ENCODE measurements at regions not wholly inside any gene's neighbourhood (a gene's known extent, or its start where the extent isn't known, plus 50 kb on each side); places are given as distances from the start of the nearest gene placed in this dataset.
A peak's percentile ranks its signal among the peaks of the same experiment; 100 is the strongest.
"Not testable (repeated sequence)": the region's sequence is repeated elsewhere in the genome, so short reads cannot be mapped to it uniquely, and the experiment has no call there.

- DNase-seq (ENCODE audit: low read depth, low spot score), result no peak
Observed at GRCh38 chr1:121443001-121443540, 258.3 kb downstream of the SRGAP2C start.

DNA sequence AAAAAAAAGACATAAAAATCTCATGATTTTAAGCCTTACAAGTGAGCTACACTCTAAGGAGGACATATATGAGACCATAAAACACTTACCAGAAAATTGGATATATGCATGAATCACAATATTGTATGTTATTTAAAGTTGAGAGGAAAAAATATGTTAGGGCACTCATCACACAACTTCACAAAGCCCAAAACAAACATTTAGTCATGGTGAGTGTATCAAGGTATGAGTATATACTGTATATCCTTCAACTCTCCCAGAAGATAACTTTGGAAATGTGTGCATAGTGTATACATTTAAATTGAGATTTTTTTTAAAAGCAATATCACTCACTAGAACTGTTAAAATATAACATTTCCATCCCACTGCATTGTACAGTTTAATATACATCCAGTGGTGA lies 259.3 kb downstream of the SRGAP2C start:
- DNase-seq (ENCODE audit: low read depth, low spot score), result no peak

- no peak for DNase-seq (ENCODE audit: low read depth, low spot score)
Observed at GRCh38 chr1:121445679-121446078, 260.9 kb downstream of the SRGAP2C start.

DNA sequence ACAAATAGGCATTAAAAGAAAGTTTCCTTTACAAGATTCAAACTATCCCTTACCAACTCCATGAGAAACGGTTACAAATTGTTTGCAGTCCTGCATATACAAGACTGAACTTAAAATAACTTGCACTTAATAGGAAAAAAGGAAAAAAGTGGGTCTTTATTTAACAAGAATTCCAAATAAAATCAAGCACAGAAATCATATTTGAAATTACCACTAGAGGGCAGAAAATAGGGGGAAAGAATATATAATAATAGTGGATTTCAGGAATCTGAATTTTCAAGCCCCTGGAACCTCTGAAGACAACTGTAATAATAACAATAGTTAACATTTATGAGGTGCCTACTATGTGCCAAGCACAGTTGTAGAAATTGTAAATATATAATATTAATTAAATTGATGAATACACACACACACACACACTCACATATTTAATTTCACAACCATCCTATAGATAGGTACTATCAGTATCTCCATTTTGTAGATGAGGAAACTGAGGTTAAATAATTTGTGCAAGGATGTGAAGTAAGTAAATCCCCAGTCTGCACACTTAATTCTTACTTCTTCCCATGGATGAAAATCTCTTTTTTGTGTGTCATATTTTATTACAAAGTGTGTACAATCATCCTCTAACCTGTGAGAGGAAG lies 262.6 kb downstream of the SRGAP2C start:
- not testable (repeated sequence) for DNase-seq (ENCODE audit: low read depth, low spot score)

DNA sequence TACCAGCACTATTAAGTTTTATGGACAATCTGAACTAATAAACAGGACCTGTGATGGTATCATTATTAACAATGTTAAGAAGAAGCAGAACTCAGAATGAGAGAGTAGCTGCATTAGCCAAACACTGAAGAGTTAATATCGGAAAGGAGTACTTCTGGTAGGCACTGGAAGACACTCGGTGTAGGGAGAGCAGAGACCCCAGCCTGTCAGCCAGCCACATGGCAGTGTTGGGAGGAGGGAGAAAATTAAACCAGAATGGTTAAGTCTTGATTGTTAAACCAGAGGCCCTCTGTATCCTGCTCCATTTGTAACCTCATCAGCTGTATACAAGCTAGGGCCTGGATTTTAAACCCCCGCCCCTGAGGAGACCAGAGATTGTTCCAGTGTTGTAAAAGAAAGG lies 263.3 kb downstream of the SRGAP2C start:
- DNase-seq (ENCODE audit: low read depth, low spot score), result not testable (repeated sequence)

- DNase-seq (ENCODE audit: low read depth, low spot score), result no peak
Observed at GRCh38 chr1:121448851-121449250, 264.1 kb downstream of the SRGAP2C start.

DNA sequence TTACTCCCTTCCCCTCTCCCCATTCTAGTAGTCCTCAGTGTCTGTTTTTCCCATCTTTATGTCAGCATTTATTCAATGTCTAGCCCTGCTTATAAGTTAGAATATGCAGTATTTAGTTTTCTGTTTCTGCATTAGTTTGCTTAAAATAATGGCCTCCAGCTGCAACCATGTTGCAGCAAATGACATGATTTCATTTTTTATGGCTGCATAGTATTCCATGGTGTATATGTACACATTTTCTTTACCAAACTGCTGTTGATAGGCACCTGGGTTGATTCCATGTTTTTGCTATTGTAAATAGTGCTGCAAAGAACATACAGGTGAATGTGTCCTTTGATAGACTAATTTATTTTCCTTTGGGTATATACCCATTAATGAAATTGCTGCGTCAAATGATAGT lies 267.7 kb downstream of the SRGAP2C start:
- DNase-seq (ENCODE audit: low read depth, low spot score), result no peak

GRCh38 chr1:121458291-121459048 lies 273.7 kb downstream of the SRGAP2C start:
- no peak for DNase-seq (ENCODE audit: low read depth, low spot score)

GRCh38 chr1:121459235-121459634 lies 274.5 kb downstream of the SRGAP2C start:
- DNase-seq (ENCODE audit: low read depth, low spot score), result no peak

- DNase-seq (ENCODE audit: low read depth, low spot score), result not testable (repeated sequence)
Observed at GRCh38 chr1:121469395-121469794, 284.6 kb downstream of the SRGAP2C start.

DNA sequence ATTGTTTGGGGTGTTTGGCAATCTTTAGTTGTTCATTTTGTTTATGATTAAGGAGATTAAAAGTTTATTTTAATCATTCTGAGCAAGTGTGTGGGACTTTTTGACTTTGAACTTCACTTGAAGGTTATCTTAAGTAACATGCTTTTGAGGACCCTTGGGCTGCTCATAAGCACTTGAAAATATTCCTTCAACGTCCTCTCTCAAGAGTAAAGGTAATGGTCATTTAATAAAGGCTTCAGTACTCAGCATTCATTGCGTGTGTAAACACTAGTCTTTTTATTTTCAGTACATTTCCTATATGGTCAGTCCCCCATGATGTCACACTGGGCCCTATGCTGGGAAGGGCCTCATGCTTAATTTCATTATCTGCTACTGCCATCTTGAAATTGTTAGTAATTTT lies 285.6 kb downstream of the SRGAP2C start:
- DNase-seq (ENCODE audit: low read depth, low spot score), result not testable (repeated sequence)

GRCh38 chr1:121471523-121471922 lies 286.7 kb downstream of the SRGAP2C start:
- DNase-seq (ENCODE audit: low read depth, low spot score), result no peak

DNA sequence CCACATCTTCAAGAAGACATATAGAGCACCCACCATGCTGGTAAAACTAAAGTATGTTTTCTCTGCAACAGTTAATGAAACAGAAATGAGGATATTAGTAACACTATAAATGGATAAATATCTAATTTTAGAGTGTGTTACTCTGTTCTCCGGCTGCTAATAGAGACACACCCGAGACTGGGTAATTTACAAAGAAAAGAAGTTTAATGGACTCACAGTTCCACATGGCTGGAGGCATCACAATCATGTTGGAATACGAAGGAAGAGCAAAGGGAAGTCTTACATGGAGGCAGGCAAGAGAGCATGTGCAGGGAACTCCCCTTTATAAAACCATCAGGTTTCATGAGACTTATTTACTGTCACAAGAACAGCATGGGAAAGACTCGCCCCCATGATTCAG lies 287.2 kb downstream of the SRGAP2C start:
- no peak for DNase-seq (ENCODE audit: low read depth, low spot score)

- no peak for DNase-seq (ENCODE audit: low read depth, low spot score)
Observed at GRCh38 chr1:121483234-121483633, 298.5 kb downstream of the SRGAP2C start.

DNA sequence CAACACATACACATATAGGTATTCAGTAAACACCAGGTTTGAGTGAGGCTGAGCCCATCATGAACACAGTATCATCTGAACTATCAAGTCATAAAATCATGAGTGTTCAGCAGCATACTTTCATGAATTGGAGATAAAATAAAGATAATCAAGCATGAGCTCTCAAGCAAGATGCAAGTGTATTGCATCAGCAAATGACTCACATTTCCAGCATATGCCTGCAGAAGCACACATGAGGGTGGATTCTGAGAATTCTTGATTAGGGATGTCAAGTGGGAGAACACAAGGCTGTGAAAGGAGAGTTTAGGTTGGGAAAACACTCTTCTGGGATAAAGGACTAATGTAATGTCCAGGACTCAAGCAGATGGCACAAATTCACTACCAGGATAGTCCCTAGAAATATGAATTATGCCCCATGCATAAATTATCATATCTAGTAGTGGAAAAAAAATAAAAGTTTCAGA lies 299.2 kb downstream of the SRGAP2C start:
- peak; percentile 29 for DNase-seq (ENCODE audit: low read depth, low spot score)

DNA sequence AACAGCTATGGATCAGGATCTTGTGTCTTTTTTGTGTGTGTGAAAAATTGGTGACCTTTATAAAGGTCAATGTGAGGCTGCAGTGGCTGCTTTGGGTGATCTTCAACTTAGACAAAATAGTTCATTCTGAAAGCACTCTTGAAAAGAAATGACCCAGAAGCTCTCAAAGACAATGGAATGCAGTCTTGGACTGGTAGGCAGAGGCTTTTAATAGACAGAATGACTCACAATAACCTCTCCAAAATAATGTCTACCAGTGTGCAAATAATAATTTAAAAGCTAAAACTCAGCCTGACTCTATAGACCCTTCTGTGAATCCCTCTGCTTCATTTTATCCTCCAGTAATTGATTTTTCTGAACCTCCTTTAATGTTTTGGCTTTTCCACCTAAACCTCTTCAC lies 310.0 kb downstream of the SRGAP2C start:
- DNase-seq (ENCODE audit: low read depth, low spot score), result not testable (repeated sequence)

DNA sequence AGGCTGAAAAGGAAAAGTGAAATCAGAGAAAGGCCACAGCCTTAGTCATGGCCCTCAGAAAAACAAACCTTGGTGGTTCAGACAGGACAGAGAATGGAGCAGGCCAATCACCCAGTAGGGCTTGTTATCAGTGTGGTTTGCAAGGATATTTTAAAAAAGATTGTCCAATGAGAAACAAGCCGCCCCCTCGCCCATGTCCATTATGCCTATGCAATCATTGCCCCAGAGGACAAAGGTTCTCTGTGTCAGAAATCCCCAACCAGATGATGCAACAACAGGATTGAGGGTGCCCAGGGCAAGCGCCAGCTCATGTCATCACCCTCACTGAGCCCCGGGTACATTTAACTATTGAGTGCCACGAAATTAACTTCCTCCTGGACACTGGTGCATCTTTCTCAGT lies 326.7 kb downstream of the SRGAP2C start:
- peak; percentile 5 for DNase-seq (ENCODE audit: low read depth, low spot score)

- not testable (repeated sequence) for DNase-seq (ENCODE audit: low read depth, low spot score)
Observed at GRCh38 chr1:121511876-121512275, 327.1 kb downstream of the SRGAP2C start.

DNA sequence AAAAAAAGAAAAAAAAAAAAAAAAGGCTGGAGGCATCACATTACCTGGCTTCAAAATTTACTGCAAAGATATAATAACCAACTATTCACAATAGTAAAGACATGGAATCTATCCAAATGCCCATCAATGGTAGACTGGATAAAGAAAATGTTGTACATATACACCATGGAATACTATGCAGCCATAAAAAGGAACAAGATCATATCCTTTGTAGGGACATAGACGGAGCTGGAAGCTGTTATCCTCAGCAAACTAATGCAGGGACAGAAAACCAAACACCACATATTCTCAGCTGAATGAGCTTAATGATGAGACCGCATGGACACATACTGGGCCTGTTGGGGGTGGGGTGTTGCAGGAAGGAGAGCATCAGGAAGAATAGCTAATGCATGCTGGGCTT lies 330.5 kb downstream of the SRGAP2C start:
- DNase-seq (ENCODE audit: low read depth, low spot score), result no peak

- DNase-seq (ENCODE audit: low read depth, low spot score), result no peak
Observed at GRCh38 chr1:121516234-121516967, 331.6 kb downstream of the SRGAP2C start.

DNA sequence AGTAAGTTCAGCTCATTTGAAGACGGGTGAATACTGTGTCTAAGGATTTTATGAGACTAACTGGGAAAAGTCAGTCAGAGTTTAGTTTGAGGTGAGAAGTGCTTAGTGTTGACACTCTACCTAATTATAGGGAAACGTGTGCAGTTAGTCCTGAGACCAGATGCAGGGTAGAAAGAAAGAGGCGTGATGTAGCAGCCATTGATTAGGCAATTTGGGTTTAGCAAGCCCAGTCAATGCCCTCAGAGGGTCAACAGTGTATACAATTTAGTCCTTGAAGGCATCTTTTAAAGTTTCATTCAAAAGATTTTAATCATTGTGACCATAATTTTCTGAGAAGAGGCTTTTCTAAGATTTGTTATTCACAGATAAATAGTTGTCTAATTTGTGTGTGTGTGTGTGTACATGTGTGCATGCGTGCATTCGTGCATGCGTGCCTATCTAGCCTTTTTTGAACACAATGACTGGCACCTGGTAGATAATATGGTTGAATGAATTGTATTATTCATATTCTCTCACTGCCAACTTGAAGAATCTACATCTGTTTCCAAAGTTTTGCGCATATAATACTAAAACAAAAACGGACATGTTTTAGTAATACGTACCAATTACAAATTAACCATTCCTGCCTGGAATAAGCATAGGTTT lies 332.9 kb downstream of the SRGAP2C start:
- DNase-seq (ENCODE audit: low read depth, low spot score), result no peak

GRCh38 chr1:121518726-121519041 lies 333.9 kb downstream of the SRGAP2C start:
- DNase-seq (ENCODE audit: low read depth, low spot score), result no peak

All from astrocyte of the hippocampus (primary cell).